ENCODE measurements at regions not wholly inside any gene's neighbourhood (a gene's known extent, or its start where the extent isn't known, plus 50 kb on each side); places are given as distances from the start of the nearest gene placed in this dataset.

DNA sequence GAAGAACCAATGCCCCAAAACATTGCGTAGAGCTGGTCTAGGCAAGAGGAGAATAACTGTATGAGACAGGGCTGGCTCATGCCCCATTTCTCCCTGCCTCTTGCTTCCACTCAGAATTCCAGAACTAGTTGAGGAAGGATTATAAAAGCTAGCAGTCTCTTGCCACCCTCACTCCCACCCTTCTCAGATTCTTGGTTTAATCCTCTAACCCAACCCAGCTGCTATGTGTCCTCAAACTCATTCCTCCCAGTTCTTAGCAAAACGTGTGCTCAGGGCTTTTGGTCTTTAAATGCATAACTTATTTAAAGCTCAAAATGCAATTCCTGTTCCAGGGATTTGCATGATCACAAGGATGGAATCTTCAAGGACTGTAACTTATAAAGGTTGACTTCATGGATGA lies 466.3 kb downstream of the COG6 start:
- no peak overlapping the region for H3K4me3 ChIP-seq
- DNase-seq (no peak), ATAC-seq (no peak)
- TF ChIP-seq CTCF (IDR thresholded peaks at IDR 0.05): no peak
- no peaks in the 10 kb centered on the region for H3K36me3 ChIP-seq (ENCODE audit: low read depth)
- no peaks in the 10 kb centered on the region for H3K9me3 ChIP-seq
- no peaks in the 10 kb centered on the region for H3K4me1 ChIP-seq (ENCODE audit: low read depth)
- intact Hi-C loops (cut with DNase I, micrococcal nuclease): no loop called here

GRCh38 chr13:40123962-40124632 lies 468.6 kb downstream of the COG6 start:
- Histone ChIP-seq H3K36me3 (ENCODE audit: low read depth) (no peaks in the 10 kb centered on the region), H3K4me3 (no peak overlapping the region), H3K9me3 (no peaks in the 10 kb centered on the region), H3K4me1 (ENCODE audit: low read depth) (no peaks in the 10 kb centered on the region)
- intact Hi-C loops (cut with DNase I, micrococcal nuclease): no loop called here
- DNase-seq (no peak), ATAC-seq (no peak)
- TF ChIP-seq CTCF (IDR thresholded peaks at IDR 0.05): no peak

- no peak for ATAC-seq
- no peak for TF ChIP-seq CTCF (IDR thresholded peaks at IDR 0.05)
- no peaks in the 10 kb centered on the region for H3K4me1 ChIP-seq (ENCODE audit: low read depth)
- intact Hi-C loops (cut with DNase I, micrococcal nuclease): no loop called here
- no peaks in the 10 kb centered on the region for H3K9me3 ChIP-seq
- no peak for DNase-seq
- H3K4me3 ChIP-seq: no peak overlapping the region
- H3K36me3 ChIP-seq (ENCODE audit: low read depth): no peaks in the 10 kb centered on the region
Measured at GRCh38 chr13:40124633-40125015, 469.2 kb downstream of the COG6 start.

DNA sequence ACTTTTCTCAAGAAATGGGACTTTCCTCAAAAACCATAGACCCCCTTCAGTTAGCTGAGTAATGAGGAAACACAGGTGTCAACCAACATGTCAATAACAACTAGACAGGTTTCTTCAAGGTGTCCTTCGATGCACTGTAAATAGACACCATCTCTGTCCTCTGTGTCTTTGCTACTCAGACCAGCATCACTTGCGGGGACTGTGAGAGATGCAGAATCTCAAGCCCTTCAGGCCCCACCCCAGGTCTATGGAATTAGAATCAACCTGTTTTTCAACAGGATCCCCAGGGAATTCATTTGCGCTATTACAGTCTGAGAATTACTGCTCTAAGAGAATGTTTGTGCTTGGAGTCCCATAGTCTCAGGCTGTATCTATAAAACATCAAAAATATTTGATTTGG lies 469.9 kb downstream of the COG6 start:
- DNase-seq: no peak
- Histone ChIP-seq H3K4me3 (no peak overlapping the region), H3K36me3 (ENCODE audit: low read depth) (no peaks in the 10 kb centered on the region), H3K4me1 (ENCODE audit: low read depth) (no peaks in the 10 kb centered on the region), H3K9me3 (no peaks in the 10 kb centered on the region)
- intact Hi-C loops (cut with DNase I, micrococcal nuclease): no loop called here
- ATAC-seq: no peak
- no peak for TF ChIP-seq CTCF (IDR thresholded peaks at IDR 0.05)

GRCh38 chr13:40126306-40127085 lies 471.0 kb downstream of the COG6 start:
- no peaks in the 10 kb centered on the region for H3K9me3 ChIP-seq
- ATAC-seq (peak; percentile 17), DNase-seq (no peak)
- intact Hi-C loops (cut with DNase I, micrococcal nuclease): no loop called here
- no peaks in the 10 kb centered on the region for H3K36me3 ChIP-seq (ENCODE audit: low read depth)
- TF ChIP-seq CTCF (IDR thresholded peaks at IDR 0.05): no peak
- H3K4me3 ChIP-seq: no peak overlapping the region
- H3K4me1 ChIP-seq (ENCODE audit: low read depth): no peaks in the 10 kb centered on the region

Measured in mucosa of descending colon (tissue), 3 donors.